Endothelial cell (in vitro differentiated cells): ENCODE measurements at regions not wholly inside any gene's neighbourhood (a gene's known extent, or its start where the extent isn't known, plus 50 kb on each side); places are given as distances from the start of the nearest gene placed in this dataset.

Source experiments
- DNase-seq: peaks from one replicate; pipeline ENCODE4 v3.0.0; 2021; ENCODE audit warnings: low spot score
- H3K27ac Mint-ChIP-seq: one replicate; pipeline ENCODE4 v1.8.0; 2021; ENCODE audit warnings: mixed read lengths, inconsistent platforms; ENCODE audit not compliant: unreplicated experiment
- H3K27me3 Mint-ChIP-seq: one replicate; pipeline ENCODE4 v1.8.0; 2021; ENCODE audit warnings: mild to moderate bottlenecking, moderate library complexity, mixed read lengths, inconsistent platforms; ENCODE audit not compliant: unreplicated experiment
- H3K36me3 Mint-ChIP-seq: one replicate; pipeline ENCODE4 v1.8.0; 2021; ENCODE audit warnings: mild to moderate bottlenecking, low read depth, mixed read lengths, inconsistent platforms; ENCODE audit not compliant: unreplicated experiment
- H3K4me1 Mint-ChIP-seq: one replicate; pipeline ENCODE4 v1.8.0; 2021; ENCODE audit warnings: mild to moderate bottlenecking, mixed read lengths, inconsistent platforms; ENCODE audit not compliant: unreplicated experiment
- H3K4me3 Mint-ChIP-seq: one replicate; pipeline ENCODE4 v1.8.0; 2021; ENCODE audit warnings: mild to moderate bottlenecking, mixed read lengths, inconsistent platforms; ENCODE audit not compliant: unreplicated experiment
- H3K9me3 Mint-ChIP-seq: one replicate; pipeline ENCODE4 v1.8.0; 2021; ENCODE audit warnings: mixed read lengths, inconsistent platforms; ENCODE audit not compliant: unreplicated experiment
- CTCF ChIP-seq: fragments of 200-600 bp; sonication (generic); IDR thresholded peaks from one replicate; pipeline ENCODE4 v1.5.0; 2021; ENCODE audit warnings: antibody characterized with exemption; ENCODE audit not compliant: unreplicated experiment

GRCh38 chrX:10021461-10022272 is 54.5 kb downstream of the CLDN34 start:
- DNase-seq = no peak
- no peak for TF ChIP-seq CTCF
- Mint-ChIP-seq H3K27me3 (peaks cover 4% of the 10 kb centered on the region), H3K27ac (no peak overlapping the region), H3K4me3 (no peak overlapping the region), H3K4me1 (peaks cover 14% of the 10 kb centered on the region), H3K36me3 (peaks cover 8% of the 10 kb centered on the region), H3K9me3 (no peaks in the 10 kb centered on the region)

- no peak for TF ChIP-seq CTCF
- Mint-ChIP-seq H3K9me3 (no peaks in the 10 kb centered on the region), H3K4me3 (no peak overlapping the region), H3K36me3 (peaks cover 8% of the 10 kb centered on the region), H3K27ac (no peak overlapping the region), H3K4me1 (peaks cover 9% of the 10 kb centered on the region), H3K27me3 (peaks cover 2% of the 10 kb centered on the region)
- DNase-seq = no peak
These were observed 55.0 kb downstream of the CLDN34 start for GRCh38 chrX:10022273-10022541.

GRCh38 chrX:10022580-10023245 is 55.6 kb downstream of the CLDN34 start:
- no peak overlapping the region for H3K27ac Mint-ChIP-seq
- no peak for DNase-seq

GRCh38 chrX:10023821-10024220 is 56.7 kb downstream of the CLDN34 start:
- DNase-seq = no peak
- Mint-ChIP-seq H3K4me3 (no peak overlapping the region), H3K27ac (no peak overlapping the region), H3K36me3 (peaks cover 8% of the 10 kb centered on the region), H3K4me1 (peaks cover 5% of the 10 kb centered on the region), H3K9me3 (no peaks in the 10 kb centered on the region), H3K27me3 (peaks cover 2% of the 10 kb centered on the region)
- no peak for TF ChIP-seq CTCF

More at GRCh38 chrX:10022580-10023245, 55.6 kb downstream of the CLDN34 start:
- H3K4me1 Mint-ChIP-seq = peaks cover 8% of the 10 kb centered on the region
- H3K36me3 Mint-ChIP-seq = peaks cover 8% of the 10 kb centered on the region
- peaks cover 2% of the 10 kb centered on the region for H3K27me3 Mint-ChIP-seq
- no peaks in the 10 kb centered on the region for H3K9me3 Mint-ChIP-seq
- no peak overlapping the region for H3K4me3 Mint-ChIP-seq
- TF ChIP-seq CTCF = no peak
